PC-3 (cell line): ENCODE measurements at regions not wholly inside any gene's neighbourhood (a gene's known extent, or its start where the extent isn't known, plus 50 kb on each side); places are given as distances from the start of the nearest gene placed in this dataset.

Experiments used
- CTCF ChIP-seq: fragments of 300-600 bp; sonication (generic); conservative IDR thresholded peaks from 2 replicates; pipeline ENCODE4 v1.5.1; 2017; ENCODE audit warnings: antibody characterized with exemption, low read depth, mild to moderate bottlenecking, low read length
- EZH2 ChIP-seq: fragments of 300-600 bp; sonication (generic); IDR thresholded peaks from one replicate; pipeline ENCODE4 v1.6.1; 2017; ENCODE audit warnings: antibody characterized with exemption, mild to moderate bottlenecking, low read length; ENCODE audit not compliant: unreplicated experiment
- EZH2phosphoT487 ChIP-seq: fragments of 300-600 bp; sonication (generic); IDR thresholded peaks from 2 replicates; pipeline ENCODE4 v1.6.1; 2018; ENCODE audit warnings: mild to moderate bottlenecking, antibody characterized with exemption, low read length, borderline replicate concordance

GRCh38 chr15:66876421-66876730 lies 174.3 kb downstream of the SMAD6 start:
- TF ChIP-seq CTCF, result no peak
- TF ChIP-seq EZH2, result no peak
- TF ChIP-seq EZH2phosphoT487, result no peak
